ENCODE measurements at regions not wholly inside any gene's neighbourhood (a gene's known extent, or its start where the extent isn't known, plus 50 kb on each side); places are given as distances from the start of the nearest gene placed in this dataset.

GRCh38 chrX:10974920-10975319 lies 136.2 kb upstream of the HCCS start:
- TF ChIP-seq POLR2A (IDR thresholded peaks at IDR 0.05) (no peak), POLR2AphosphoS5 (IDR thresholded peaks at IDR 0.05) (no peak)
